ENCODE measurements at regions not wholly inside any gene's neighbourhood (a gene's known extent, or its start where the extent isn't known, plus 50 kb on each side); places are given as distances from the start of the nearest gene placed in this dataset.

DNA sequence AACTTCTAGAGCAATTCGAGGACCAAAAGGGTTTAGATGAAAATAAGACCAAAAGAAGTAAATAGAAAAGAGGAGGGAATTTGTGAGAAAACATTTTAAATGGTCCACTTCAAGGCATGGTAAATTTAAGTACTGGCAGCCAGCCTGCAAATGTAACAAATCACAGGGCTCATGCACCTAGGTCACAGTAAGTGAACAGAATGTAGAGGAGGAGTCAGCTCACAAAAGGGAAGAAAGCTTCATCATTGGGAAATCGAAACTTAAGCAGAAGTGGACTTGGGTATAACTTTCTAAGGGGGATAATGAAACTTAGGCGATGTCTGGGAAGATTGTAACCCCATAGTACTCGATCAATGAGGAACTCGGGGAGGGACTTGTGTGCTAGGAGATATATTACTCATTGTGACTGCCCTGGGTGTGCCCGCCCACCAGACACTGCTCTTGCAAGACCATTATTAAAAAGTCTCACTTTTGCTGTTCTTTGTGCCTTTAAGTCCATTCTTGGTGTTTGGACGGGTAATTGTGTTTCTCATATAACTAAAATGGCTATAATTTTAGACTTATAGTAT is 1053.6 kb upstream of the MIR17HG start:
- TF ChIP-seq HOXA7 (CRISPR knock-in tag; IDR thresholded peaks at IDR 0.05) (no peak), POLR2A (IDR thresholded peaks at IDR 0.05; ENCODE audit: low read length) (no peak), RAD21 (conservative IDR thresholded peaks at IDR 0.05 in 1 of 2, IDR thresholded peaks at IDR 0.05 in 1 of 2) (no peak)
- TF ChIP-seq, protein P1, sequence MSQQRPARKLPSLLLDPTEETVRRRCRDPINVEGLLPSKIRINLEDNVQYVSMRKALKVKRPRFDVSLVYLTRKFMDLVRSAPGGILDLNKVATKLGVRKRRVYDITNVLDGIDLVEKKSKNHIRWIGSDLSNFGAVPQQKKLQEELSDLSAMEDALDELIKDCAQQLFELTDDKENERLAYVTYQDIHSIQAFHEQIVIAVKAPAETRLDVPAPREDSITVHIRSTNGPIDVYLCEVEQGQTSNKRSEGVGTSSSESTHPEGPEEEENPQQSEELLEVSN (IDR thresholded peaks at IDR 0.05; ENCODE audit: borderline replicate concordance, low read depth): no peak
- TF ChIP-seq, protein P2, sequence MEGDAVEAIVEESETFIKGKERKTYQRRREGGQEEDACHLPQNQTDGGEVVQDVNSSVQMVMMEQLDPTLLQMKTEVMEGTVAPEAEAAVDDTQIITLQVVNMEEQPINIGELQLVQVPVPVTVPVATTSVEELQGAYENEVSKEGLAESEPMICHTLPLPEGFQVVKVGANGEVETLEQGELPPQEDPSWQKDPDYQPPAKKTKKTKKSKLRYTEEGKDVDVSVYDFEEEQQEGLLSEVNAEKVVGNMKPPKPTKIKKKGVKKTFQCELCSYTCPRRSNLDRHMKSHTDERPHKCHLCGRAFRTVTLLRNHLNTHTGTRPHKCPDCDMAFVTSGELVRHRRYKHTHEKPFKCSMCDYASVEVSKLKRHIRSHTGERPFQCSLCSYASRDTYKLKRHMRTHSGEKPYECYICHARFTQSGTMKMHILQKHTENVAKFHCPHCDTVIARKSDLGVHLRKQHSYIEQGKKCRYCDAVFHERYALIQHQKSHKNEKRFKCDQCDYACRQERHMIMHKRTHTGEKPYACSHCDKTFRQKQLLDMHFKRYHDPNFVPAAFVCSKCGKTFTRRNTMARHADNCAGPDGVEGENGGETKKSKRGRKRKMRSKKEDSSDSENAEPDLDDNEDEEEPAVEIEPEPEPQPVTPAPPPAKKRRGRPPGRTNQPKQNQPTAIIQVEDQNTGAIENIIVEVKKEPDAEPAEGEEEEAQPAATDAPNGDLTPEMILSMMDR (IDR thresholded peaks at IDR 0.05): no peak
